Left lung (tissue), 4 donors: ENCODE measurements at regions not wholly inside any gene's neighbourhood (a gene's known extent, or its start where the extent isn't known, plus 50 kb on each side); places are given as distances from the start of the nearest gene placed in this dataset.
"Not testable (repeated sequence)": the region's sequence is repeated elsewhere in the genome, so short reads cannot be mapped to it uniquely, and the experiment has no call there.

ENCODE experiments used
- ATAC-seq: fragments of 200-7000 bp; cut with Tn5 transposase; one replicate; pipeline ENCODE4 v1.9.1; 2020; ENCODE audit warnings: moderate library complexity
- DNase-seq, 4 donors: peaks; one replicate each; pipeline ENCODE4 v3.0.0-alpha.2; 2013 to 2020
- H3K27ac ChIP-seq, 2 donors: fragments of 200-600 bp; sonication (generic) in 1 of 2; one replicate each; pipeline versions ENCODE4 v1.5.0 to v1.8.0; 2020 to 2021
- H3K27me3 ChIP-seq, 2 donors: fragments of 200-600 bp; sonication (generic) in 1 of 2; one replicate each; pipeline versions ENCODE4 v1.5.0 to v1.8.0; 2020 to 2021
- H3K36me3 ChIP-seq, 2 donors: fragments of 200-600 bp; sonication (generic) in 1 of 2; one replicate each; pipeline versions ENCODE4 v1.5.0 to v1.8.0; 2020 to 2021
- H3K4me1 ChIP-seq, 2 donors: fragments of 200-600 bp; one replicate each; pipeline ENCODE4 v1.8.0; 2021
- H3K4me3 ChIP-seq, 2 donors: fragments of 200-600 bp; sonication (generic) in 1 of 2; one replicate each; pipeline versions ENCODE4 v1.5.0 to v1.8.0; 2020 to 2021; ENCODE audit warnings: mild to moderate bottlenecking in 1 of 2
- H3K9me3 ChIP-seq, 2 donors: fragments of 200-600 bp; sonication (generic) in 1 of 2; one replicate each; pipeline versions ENCODE4 v1.5.0 to v1.8.0; 2020 to 2021
- CTCF ChIP-seq, 2 donors: fragments of 200-600 bp; sonication (generic) in 1 of 2; IDR thresholded peaks; one replicate each; pipeline versions ENCODE4 v1.5.0 to v1.8.0; 2021; ENCODE audit warnings: antibody characterized with exemption in 2 of 2
- intact Hi-C, 2 donors: fragments of 100-400 bp; cut with DNase I; formaldehyde crosslinking; loops; one replicate each; pipeline versions ENCODE4 v1.11.2 to v1.14.2; 2022
- donor health status: DM: no; HTN: yes; CAD: no.
- donor health status: DM: no; HTN: no; CAD: no.

GRCh38 chr4:34422472-34423175 is 1821.7 kb downstream of the ARAP2 start:
- Histone ChIP-seq H3K27ac (no peak overlapping the region), H3K36me3 (no peaks in the 10 kb centered on the region), H3K27me3 (no peaks in the 10 kb centered on the region), H3K4me1 (no peaks in the 10 kb centered on the region), H3K9me3 (no peaks in the 10 kb centered on the region), H3K4me3 (no peak overlapping the region)
- intact Hi-C loops: no loop called here
- no peak for ATAC-seq
- DNase-seq: peak in 2 of 4 donors; percentile 11 to 55
- no peak for TF ChIP-seq CTCF (IDR thresholded peaks at IDR 0.05)

GRCh38 chr4:34432706-34433105 is 1811.6 kb downstream of the ARAP2 start:
- no peak for DNase-seq
- Histone ChIP-seq H3K27me3 (no peaks in the 10 kb centered on the region), H3K9me3 (no peaks in the 10 kb centered on the region), H3K36me3 (no peaks in the 10 kb centered on the region), H3K27ac (no peak overlapping the region), H3K4me1 (no peaks in the 10 kb centered on the region), H3K4me3 (no peak overlapping the region)
- intact Hi-C loops: no loop called here
- ATAC-seq: no peak
- no peak for TF ChIP-seq CTCF (IDR thresholded peaks at IDR 0.05)

- not testable (repeated sequence) for ATAC-seq
Measured at GRCh38 chr4:34434377-34434776, 1809.9 kb downstream of the ARAP2 start.

GRCh38 chr4:34464196-34464595 is 1780.1 kb downstream of the ARAP2 start:
- Histone ChIP-seq H3K27me3 (no peaks in the 10 kb centered on the region), H3K36me3 (no peaks in the 10 kb centered on the region), H3K4me1 (no peaks in the 10 kb centered on the region), H3K4me3 (no peak overlapping the region), H3K27ac (no peak overlapping the region), H3K9me3 (peaks cover 0 to 5% of the 10 kb centered on the region in 2 donors)
- ATAC-seq (no peak), DNase-seq (no peak)
- TF ChIP-seq CTCF (IDR thresholded peaks at IDR 0.05): no peak
- intact Hi-C loops: no loop called here

More at GRCh38 chr4:34434377-34434776, 1809.9 kb downstream of the ARAP2 start:
- intact Hi-C loops, H3K4me1 ChIP-seq, H3K27ac ChIP-seq, H3K27me3 ChIP-seq, H3K4me3 ChIP-seq, H3K9me3 ChIP-seq, DNase-seq, H3K36me3 ChIP-seq: not testable (repeated sequence)

- H3K4me1 ChIP-seq: no peaks in the 10 kb centered on the region
- H3K27me3 ChIP-seq: no peaks in the 10 kb centered on the region
- peaks cover 0 to 5% of the 10 kb centered on the region in 2 donors for H3K9me3 ChIP-seq
- H3K27ac ChIP-seq: no peak overlapping the region
- H3K4me3 ChIP-seq: no peak overlapping the region
- no peak for TF ChIP-seq CTCF (IDR thresholded peaks at IDR 0.05)
- intact Hi-C loops: no loop called here
- no peaks in the 10 kb centered on the region for H3K36me3 ChIP-seq
- DNase-seq (peak in 2 of 4 donors; percentile 33 to 49), ATAC-seq (no peak)
Measured at GRCh38 chr4:34466411-34466810, 1777.9 kb downstream of the ARAP2 start.

GRCh38 chr4:34469516-34469915 is 1774.8 kb downstream of the ARAP2 start:
- no peak for DNase-seq

More at GRCh38 chr4:34469516-34469915, 1774.8 kb downstream of the ARAP2 start:
- Histone ChIP-seq H3K4me1 (no peaks in the 10 kb centered on the region), H3K36me3 (no peaks in the 10 kb centered on the region), H3K27ac (no peak overlapping the region), H3K27me3 (no peaks in the 10 kb centered on the region), H3K9me3 (peaks cover 0 to 5% of the 10 kb centered on the region in 2 donors), H3K4me3 (no peak overlapping the region)
- no peak for ATAC-seq
- TF ChIP-seq CTCF (IDR thresholded peaks at IDR 0.05): no peak
- intact Hi-C loops: no loop called here
